GM04504 (cell line): ENCODE measurements at regions not wholly inside any gene's neighbourhood (a gene's known extent, or its start where the extent isn't known, plus 50 kb on each side); places are given as distances from the start of the nearest gene placed in this dataset.
A peak's percentile ranks its signal among the peaks of the same experiment; 100 is the strongest.

Experiments used
- DNase-seq: peaks from one replicate; pipeline ENCODE4 v3.0.0-alpha.2; 2012; ENCODE audit warnings: low read depth

DNA sequence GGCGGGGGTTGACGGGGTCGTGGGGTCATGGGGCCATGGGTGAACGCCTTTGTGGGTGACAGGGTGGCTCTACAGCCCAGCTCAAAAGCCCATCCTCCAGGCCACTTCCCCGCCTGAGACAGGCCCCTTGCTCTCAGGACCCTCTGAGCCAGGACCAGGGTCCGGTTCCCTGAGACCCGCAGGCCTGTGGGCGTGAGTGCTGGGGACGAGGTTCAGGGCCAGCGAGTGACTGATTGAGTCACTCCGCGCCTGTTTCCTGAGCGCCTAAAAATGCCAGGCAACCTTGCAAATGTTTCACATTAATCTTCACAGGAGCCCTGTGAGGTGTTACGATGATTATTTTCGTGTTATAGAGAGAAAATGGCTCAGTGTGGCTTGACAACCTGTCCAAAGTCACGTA lies 97.8 kb downstream of the ZNF674 start:
- no peak for DNase-seq

GRCh38 chrX:46446727-46447378 lies 98.4 kb downstream of the ZNF674 start:
- peak; percentile 47 for DNase-seq

DNA sequence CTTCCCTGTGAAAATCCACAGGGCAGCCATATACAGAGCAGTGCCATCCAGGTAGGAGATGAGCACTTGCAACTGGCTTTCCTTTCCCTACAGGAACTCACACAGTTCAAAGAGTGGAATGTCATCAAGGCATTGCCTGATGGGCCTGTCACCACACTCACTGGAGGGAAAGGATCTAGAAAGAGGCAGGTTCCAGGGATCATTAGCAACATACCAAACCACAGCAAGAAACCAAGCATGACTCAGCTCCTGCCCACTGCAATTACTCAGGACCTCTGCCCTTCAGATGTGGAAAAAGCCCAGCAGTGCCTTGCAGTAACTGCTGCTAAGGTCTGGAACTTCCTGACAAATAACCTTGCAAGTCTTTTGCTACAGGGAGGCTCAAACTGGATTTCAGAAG lies 101.2 kb downstream of the ZNF674 start:
- peak; percentile 65 for DNase-seq

- DNase-seq = no peak
Observed at GRCh38 chrX:46436744-46437143, 108.5 kb downstream of the ZNF674 start.

GRCh38 chrX:46433892-46434291 lies 111.3 kb downstream of the ZNF674 start:
- no peak for DNase-seq

DNA sequence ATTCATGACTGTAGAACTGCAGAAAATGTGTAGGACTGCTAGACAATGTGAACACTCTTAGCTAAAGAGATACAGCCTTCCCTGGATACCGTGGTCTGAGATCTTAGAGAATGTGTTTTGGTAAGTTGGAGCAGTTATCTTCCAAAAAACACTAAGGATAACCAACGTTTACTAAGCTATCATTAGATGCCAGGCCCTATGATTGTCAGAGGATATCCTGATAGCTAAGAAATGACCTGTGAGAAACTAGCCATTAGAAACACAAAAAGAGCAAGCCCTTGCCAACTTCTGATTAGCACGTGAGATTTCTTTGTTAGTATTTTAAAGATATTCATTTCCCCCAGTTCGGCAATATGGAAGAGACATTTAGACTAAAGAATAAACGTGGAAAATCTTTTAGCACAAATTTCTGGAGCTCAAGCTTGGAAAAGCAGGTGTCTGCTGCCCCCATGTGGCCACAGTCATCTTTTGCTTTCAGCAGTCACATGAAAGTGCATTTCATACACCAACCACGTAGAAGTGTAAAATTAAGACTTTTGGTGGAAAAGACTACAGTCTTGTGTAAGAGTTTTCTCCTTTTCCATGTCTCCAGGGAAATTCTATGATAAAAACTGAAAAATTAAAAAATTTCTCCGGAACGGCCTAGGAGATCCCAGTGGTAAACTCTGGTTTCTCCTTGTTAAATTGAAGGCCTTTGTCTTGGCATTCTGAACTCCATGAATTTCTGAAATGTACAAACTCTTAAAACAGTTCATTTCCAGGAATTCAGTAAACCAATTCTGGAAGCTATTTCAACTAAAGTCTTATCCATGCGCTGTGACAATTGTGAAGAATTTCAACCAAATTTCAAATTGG lies 136.4 kb downstream of the ZNF674 start:
- peak; percentile 35 for DNase-seq

GRCh38 chrX:46407753-46408130 lies 137.5 kb downstream of the ZNF674 start:
- DNase-seq = no peak

DNA sequence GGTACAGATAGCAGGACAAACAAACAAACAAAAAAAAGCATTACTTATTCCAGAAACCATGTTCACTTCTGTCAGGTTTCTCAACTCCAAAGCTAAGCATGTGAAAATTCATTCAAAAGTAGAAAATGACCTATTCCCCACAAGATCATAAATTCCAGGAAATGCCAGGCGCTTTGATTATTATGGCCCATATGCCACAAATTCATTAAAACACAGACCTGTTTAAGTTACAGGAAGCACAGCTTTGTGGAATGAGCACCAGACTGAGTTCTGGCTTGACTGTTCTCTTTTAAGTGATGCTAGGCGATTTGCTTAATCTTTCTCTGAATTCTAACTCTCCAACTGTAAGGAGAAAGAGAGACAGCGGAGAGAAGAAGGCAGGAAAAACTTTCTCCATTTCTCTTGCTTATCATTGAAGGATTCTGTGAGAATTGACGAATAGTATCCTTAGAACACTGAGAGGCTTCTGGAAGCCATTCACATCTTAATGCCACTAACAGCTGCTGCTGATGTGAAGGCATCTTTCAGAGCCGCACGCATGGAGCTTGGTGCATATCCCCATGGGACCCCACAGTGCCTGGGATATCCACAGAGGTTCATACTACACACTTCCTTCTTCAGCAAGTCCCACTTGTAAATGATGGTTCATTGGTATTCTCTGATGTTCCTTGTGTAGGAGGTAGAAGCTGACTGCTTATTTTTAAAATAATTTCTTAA lies 138.0 kb downstream of the ZNF674 start:
- DNase-seq = peak; percentile 15

DNA sequence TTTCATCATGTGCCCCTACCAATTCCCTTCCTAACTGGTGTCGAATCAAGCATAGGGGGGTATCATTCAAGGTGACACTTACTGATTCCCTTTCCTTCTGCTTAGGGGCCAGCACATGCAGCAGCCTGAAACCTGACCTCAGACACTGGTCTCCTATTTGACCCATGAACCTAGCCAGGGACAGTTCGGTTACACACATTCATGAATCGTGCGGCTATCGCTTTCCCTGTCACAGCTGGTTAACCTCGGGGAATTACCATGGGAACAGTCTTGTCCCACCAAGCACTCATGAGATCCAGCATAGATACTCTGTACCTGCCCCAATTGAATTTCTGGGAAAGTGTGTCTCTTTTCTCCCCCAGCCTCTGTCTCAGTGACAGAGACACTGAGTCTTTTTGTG lies 140.4 kb downstream of the ZNF674 start:
- DNase-seq = no peak

- DNase-seq = no peak
Observed at GRCh38 chrX:46400530-46401443, 144.4 kb downstream of the ZNF674 start.

DNA sequence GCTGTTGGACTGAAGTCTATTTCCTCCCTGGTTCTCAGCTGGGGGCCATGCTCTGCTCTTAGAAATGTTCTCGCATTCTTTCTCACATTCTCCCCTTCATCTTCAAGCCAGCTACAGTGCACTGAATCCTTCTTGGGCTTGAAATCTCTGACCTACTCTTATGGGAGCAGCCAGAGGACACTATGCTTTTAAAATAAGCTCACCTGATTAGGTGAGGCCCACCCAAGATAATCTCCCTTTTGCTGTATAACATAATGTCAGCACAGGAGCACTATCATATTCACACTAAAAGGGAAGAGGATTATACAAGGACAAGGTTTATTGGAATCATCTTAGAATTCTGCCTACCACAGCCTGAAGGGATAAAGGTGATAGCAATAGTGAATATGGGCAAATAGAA lies 146.3 kb downstream of the ZNF674 start:
- DNase-seq = no peak

- DNase-seq = no peak
Observed at GRCh38 chrX:46398126-46398525, 147.1 kb downstream of the ZNF674 start.

- DNase-seq = no peak
Observed at GRCh38 chrX:46386511-46386910, 158.7 kb downstream of the ZNF674 start.

DNA sequence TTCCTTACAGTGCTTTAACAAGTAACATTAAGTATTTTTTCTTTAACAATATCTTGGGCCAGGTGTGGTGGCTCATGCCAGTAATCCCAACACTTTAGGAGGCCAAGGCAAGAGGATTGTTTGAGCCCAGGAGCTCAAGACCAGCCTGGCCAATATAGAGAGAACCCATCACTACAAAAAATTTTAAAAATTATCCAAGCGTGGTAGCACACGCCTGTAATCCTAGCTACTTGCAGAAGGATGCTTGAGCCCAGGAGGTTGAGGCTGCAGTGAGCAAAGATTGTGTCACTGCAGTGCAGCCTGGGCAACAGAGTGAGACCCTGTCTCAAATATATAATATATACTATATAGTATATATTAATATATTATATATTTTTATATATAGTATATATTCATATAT lies 162.2 kb downstream of the ZNF674 start:
- no peak for DNase-seq

DNA sequence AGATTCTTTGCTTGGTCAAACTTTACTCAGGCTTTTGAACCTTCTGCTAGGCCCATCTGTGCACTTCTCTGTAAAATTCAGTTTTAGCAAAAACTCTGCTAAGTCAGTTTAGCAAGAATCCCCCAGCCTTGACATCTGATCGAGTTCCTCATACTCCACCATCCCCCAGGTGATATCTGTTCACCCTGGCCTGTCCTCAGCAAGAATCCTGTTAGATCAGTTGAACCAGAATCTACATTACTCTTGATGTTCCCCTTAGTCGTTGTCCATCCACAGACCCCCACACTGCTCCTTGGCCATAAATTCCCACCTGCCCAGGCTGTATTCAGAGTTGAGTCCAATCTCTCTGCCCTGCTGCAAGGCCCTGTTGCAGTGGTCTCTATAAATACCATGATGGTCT lies 162.6 kb downstream of the ZNF674 start:
- DNase-seq = no peak

- no peak for DNase-seq
Observed at GRCh38 chrX:46381630-46382029, 163.6 kb downstream of the ZNF674 start.

GRCh38 chrX:46380148-46380752 lies 165.0 kb downstream of the ZNF674 start:
- no peak for DNase-seq

GRCh38 chrX:46376246-46376885 lies 168.9 kb downstream of the ZNF674 start:
- DNase-seq = peak; percentile 32

DNA sequence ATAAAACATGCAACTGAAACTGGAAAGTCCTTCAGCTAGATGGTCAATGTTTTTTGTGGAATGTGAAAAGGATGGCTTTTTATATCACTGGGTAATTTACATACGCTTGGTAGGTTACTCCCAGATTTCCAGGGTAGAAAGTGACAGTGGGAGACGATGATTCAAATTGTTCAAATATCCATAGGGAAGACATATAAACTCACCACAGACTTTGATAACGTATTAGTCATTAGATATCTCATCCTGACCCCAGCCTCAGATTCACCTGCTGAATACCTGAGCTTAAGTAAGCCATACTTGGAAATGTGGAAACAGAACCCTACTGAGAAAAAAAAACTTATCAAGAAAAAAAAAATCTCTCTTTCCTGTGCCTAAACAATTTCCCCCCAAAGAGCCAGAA lies 169.4 kb downstream of the ZNF674 start:
- no peak for DNase-seq

- DNase-seq = no peak
Observed at GRCh38 chrX:46374371-46374770, 170.8 kb downstream of the ZNF674 start.

- no peak for DNase-seq
Observed at GRCh38 chrX:46367491-46367890, 177.7 kb downstream of the ZNF674 start.
